Loucy (cell line): ENCODE measurements at regions not wholly inside any gene's neighbourhood (a gene's known extent, or its start where the extent isn't known, plus 50 kb on each side); places are given as distances from the start of the nearest gene placed in this dataset.

Experiments used
- H2AFZ ChIP-seq: fragments of 200-600 bp; sonication (generic); 2 replicates; pipeline ENCODE4 v1.6.0; 2016; ENCODE audit warnings: antibody characterized with exemption, mild to moderate bottlenecking, low read length, moderate library complexity
- H3F3A ChIP-seq: fragments of 200-600 bp; 2 replicates; pipeline ENCODE4 v1.6.0; 2016; ENCODE audit warnings: antibody characterized with exemption, low read depth, mild to moderate bottlenecking
- H3K27me3 ChIP-seq: fragments of 200-600 bp; sonication (generic); 2 replicates; pipeline ENCODE4 v1.6.1; 2014; ENCODE audit warnings: low read length, mild to moderate bottlenecking; ENCODE audit not compliant: insufficient read depth, poor library complexity, severe bottlenecking
- H3K36me3 ChIP-seq: fragments of 200-600 bp; sonication (generic); 2 replicates; pipeline ENCODE4 v1.6.1; 2016; ENCODE audit warnings: low read length; ENCODE audit not compliant: insufficient read depth
- H3K4me1 ChIP-seq: fragments of 200-600 bp; sonication (generic); 2 replicates; pipeline ENCODE4 v1.5.1; 2014; ENCODE audit warnings: low read length, mild to moderate bottlenecking; ENCODE audit not compliant: insufficient read depth, poor library complexity, severe bottlenecking
- H3K4me2 ChIP-seq: fragments of 200-600 bp; sonication (generic); 2 replicates; pipeline ENCODE4 v1.6.0; 2014; ENCODE audit warnings: antibody characterized with exemption, low read length, low read depth, mild to moderate bottlenecking; ENCODE audit not compliant: poor library complexity, severe bottlenecking
- H3K4me3 ChIP-seq: fragments of 200-600 bp; sonication (generic); 2 replicates; pipeline ENCODE4 v1.5.1; 2014; ENCODE audit warnings: low read length, mild to moderate bottlenecking, mixed read lengths; ENCODE audit not compliant: poor library complexity, severe bottlenecking
- H3K79me2 ChIP-seq: fragments of 200-600 bp; sonication (generic); 2 replicates; pipeline ENCODE4 v1.6.1; 2014; ENCODE audit warnings: low read length; ENCODE audit not compliant: insufficient read depth
- H3K9ac ChIP-seq: fragments of 200-600 bp; sonication (generic); 2 replicates; pipeline ENCODE4 v1.6.0; 2014; ENCODE audit warnings: mild to moderate bottlenecking, low read depth, low read length, moderate library complexity; ENCODE audit not compliant: poor library complexity, severe bottlenecking
- H3K9me2 ChIP-seq: fragments of 200-600 bp; sonication (generic); replicated peaks from 2 replicates; pipeline ENCODE4 v1.6.1; 2016; ENCODE audit warnings: low read depth, low read length, mixed read lengths
- H3K9me3 ChIP-seq: fragments of 200-600 bp; sonication (generic); 2 replicates; pipeline ENCODE4 v1.6.1; 2014; ENCODE audit warnings: mild to moderate bottlenecking, antibody characterized with exemption, low read length, low read depth; ENCODE audit not compliant: insufficient read depth
- H4K20me1 ChIP-seq: fragments of 200-600 bp; sonication (generic); 2 replicates; pipeline ENCODE4 v1.6.0; 2014; ENCODE audit warnings: antibody characterized with exemption, low read length, mild to moderate bottlenecking; ENCODE audit not compliant: insufficient read depth, poor library complexity, severe bottlenecking
- EZH2phosphoT487 ChIP-seq: fragments of 200-600 bp; IDR thresholded peaks from 2 replicates; pipeline ENCODE4 v1.6.1; 2018; ENCODE audit warnings: antibody characterized with exemption, mild to moderate bottlenecking, moderate library complexity, borderline replicate concordance
- TF ChIP-seq, protein P1 (sequence below): fragments of 200-600 bp; sonication (generic); conservative IDR thresholded peaks from 2 replicates; pipeline ENCODE4 v1.5.1; 2014; ENCODE audit warnings: mild to moderate bottlenecking, antibody characterized with exemption, low read length

DNA sequence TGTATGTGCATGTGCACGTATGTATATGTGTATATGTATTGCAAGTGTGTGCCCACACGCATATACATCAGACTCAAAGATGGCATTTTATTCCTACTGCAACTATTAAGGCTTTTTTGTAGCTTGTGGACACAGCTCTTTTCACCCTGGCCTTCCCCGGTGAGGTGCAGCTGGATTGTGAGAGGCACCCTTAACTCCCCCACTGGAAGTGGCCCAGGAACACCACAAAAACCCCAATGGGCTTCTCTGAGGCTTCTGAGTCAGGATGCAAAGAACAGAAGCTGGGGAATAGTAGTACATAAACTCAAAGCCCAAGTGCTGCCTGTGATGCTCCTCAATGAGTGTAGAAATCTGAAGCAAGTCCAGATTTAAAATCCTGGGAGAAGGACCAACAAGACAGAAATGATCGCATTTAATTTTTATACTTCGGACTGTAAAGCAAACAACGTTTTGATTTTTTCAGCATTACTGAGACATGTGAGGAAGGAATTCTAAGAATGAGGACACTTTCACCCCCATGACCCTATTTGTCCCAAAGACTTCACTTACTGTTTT lies 369.2 kb upstream of the MGMT start:
- no peak overlapping the region for H3K4me2 ChIP-seq
- H3K9me2 ChIP-seq: no peaks in the 10 kb centered on the region
- no peaks in the 10 kb centered on the region for H3K36me3 ChIP-seq
- no peak overlapping the region for H3K9ac ChIP-seq
- H2AFZ ChIP-seq: no peak overlapping the region
- H4K20me1 ChIP-seq: no peaks in the 10 kb centered on the region
- TF ChIP-seq, protein P1, sequence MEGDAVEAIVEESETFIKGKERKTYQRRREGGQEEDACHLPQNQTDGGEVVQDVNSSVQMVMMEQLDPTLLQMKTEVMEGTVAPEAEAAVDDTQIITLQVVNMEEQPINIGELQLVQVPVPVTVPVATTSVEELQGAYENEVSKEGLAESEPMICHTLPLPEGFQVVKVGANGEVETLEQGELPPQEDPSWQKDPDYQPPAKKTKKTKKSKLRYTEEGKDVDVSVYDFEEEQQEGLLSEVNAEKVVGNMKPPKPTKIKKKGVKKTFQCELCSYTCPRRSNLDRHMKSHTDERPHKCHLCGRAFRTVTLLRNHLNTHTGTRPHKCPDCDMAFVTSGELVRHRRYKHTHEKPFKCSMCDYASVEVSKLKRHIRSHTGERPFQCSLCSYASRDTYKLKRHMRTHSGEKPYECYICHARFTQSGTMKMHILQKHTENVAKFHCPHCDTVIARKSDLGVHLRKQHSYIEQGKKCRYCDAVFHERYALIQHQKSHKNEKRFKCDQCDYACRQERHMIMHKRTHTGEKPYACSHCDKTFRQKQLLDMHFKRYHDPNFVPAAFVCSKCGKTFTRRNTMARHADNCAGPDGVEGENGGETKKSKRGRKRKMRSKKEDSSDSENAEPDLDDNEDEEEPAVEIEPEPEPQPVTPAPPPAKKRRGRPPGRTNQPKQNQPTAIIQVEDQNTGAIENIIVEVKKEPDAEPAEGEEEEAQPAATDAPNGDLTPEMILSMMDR: no peak
- TF ChIP-seq EZH2phosphoT487: no peak
- no peaks in the 10 kb centered on the region for H3K4me1 ChIP-seq
- H3K79me2 ChIP-seq: no peaks in the 10 kb centered on the region
- no peaks in the 10 kb centered on the region for H3K9me3 ChIP-seq
- H3K4me3 ChIP-seq: no peak overlapping the region
- no peaks in the 10 kb centered on the region for H3F3A ChIP-seq
- no peaks in the 10 kb centered on the region for H3K27me3 ChIP-seq

DNA sequence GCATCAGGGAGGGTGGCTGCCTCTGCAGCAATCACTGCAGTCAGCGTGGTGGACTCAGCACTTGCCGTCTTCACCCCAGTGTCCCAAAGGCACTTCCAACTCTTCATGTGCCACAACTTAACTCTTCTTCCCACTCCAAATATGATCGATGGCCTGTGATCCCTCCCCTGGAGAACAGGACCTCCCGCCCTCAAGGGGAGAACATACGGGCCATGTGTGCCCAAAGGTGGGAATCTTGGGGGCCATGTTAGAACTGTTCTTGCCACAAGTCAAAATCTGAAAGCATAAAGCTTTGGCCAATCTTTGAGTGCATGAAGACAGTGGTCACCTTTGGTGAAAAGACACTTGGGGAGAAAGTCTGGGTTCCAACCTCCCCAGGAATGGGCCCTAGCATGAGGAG lies 368.5 kb upstream of the MGMT start:
- H2AFZ ChIP-seq: no peak overlapping the region

DNA sequence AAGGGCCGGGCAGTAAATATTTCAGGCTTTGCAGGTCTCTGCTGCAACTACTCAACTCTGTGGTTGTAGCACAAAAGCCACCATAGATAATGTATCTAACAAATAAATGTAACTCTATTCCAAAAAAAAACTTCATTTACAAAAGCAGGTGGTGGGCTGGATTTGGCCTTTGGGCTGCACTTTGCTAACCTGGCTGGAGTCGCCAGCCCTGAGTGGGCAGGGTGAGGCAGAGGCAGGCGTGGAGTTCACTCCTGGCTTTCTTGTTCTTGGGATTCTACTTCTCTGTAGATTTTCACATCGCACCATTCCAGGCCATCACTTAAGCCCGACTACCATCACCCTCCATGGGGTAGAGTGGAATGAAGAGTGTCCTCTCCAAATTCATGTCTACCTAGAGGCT lies 367.6 kb upstream of the MGMT start:
- Histone ChIP-seq H3K36me3 (no peaks in the 10 kb centered on the region), H3K4me2 (no peak overlapping the region), H3K79me2 (no peaks in the 10 kb centered on the region), H3F3A (no peaks in the 10 kb centered on the region), H3K27me3 (no peaks in the 10 kb centered on the region), H3K4me1 (no peaks in the 10 kb centered on the region), H3K4me3 (no peak overlapping the region), H3K9ac (no peak overlapping the region), H4K20me1 (no peaks in the 10 kb centered on the region), H3K9me2 (no peaks in the 10 kb centered on the region), H2AFZ (no peak overlapping the region), H3K9me3 (no peaks in the 10 kb centered on the region)
- TF ChIP-seq EZH2phosphoT487: no peak
- TF ChIP-seq, protein P1: no peak

More for the DNA sequence above, 368.5 kb upstream of the MGMT start:
- H3K4me1 ChIP-seq: no peaks in the 10 kb centered on the region
- no peak for TF ChIP-seq EZH2phosphoT487
- TF ChIP-seq, protein P1: no peak
- no peak overlapping the region for H3K4me2 ChIP-seq
- no peaks in the 10 kb centered on the region for H3K27me3 ChIP-seq
- no peaks in the 10 kb centered on the region for H3K36me3 ChIP-seq
- H3F3A ChIP-seq: no peaks in the 10 kb centered on the region
- no peaks in the 10 kb centered on the region for H3K9me3 ChIP-seq
- H3K4me3 ChIP-seq: no peak overlapping the region
- no peaks in the 10 kb centered on the region for H3K79me2 ChIP-seq
- no peak overlapping the region for H3K9ac ChIP-seq
- no peaks in the 10 kb centered on the region for H3K9me2 ChIP-seq
- no peaks in the 10 kb centered on the region for H4K20me1 ChIP-seq
